Heart left ventricle (tissue), 16 donors: ENCODE measurements at regions not wholly inside any gene's neighbourhood (a gene's known extent, or its start where the extent isn't known, plus 50 kb on each side); places are given as distances from the start of the nearest gene placed in this dataset.

Experiments used
- ATAC-seq, 4 donors: fragments of 200-7000 bp; cut with Tn5 transposase; one replicate each; pipeline ENCODE4 v1.9.1; 2020 to 2022; ENCODE audit warnings: moderate library complexity in 4 of 4, mild to moderate bottlenecking in 3 of 4, moderate number of reproducible peaks in 1 of 4
- DNase-seq, 5 donors: peaks; one replicate each; pipeline ENCODE4 v3.0.0-alpha.2; 2020
- H3K27ac ChIP-seq, 12 donors: fragments of 200-600 bp; sonication (generic) in 4 of 12; one replicate each; pipeline versions ENCODE4 v1.5.0 to v1.8.0; 2016 to 2022; ENCODE audit warnings: mild to moderate bottlenecking in 2 of 12
- H3K27me3 ChIP-seq, 9 donors: fragments of 200-600 bp; sonication (generic) in 2 of 9; one replicate each; pipeline versions ENCODE4 v1.5.1 to v1.8.0; 2016 to 2022; ENCODE audit warnings: mild to moderate bottlenecking in 3 of 9
- H3K36me3 ChIP-seq, 9 donors: fragments of 200-600 bp; sonication (generic) in 2 of 9; one replicate each; pipeline versions ENCODE4 v1.5.0 to v1.8.0; 2018 to 2022; ENCODE audit warnings: mild to moderate bottlenecking in 2 of 9
- H3K4me1 ChIP-seq, 12 donors: fragments of 200-600 bp; sonication (generic) in 4 of 12; one replicate each; pipeline versions ENCODE4 v1.5.0 to v1.8.0; 2016 to 2022; ENCODE audit warnings: mild to moderate bottlenecking in 3 of 12
- H3K4me3 ChIP-seq, 12 donors: fragments of 200-600 bp; sonication (generic) in 4 of 12; one replicate each; pipeline versions ENCODE4 v1.5.0 to v1.8.0; 2017 to 2022; ENCODE audit warnings: mild to moderate bottlenecking in 9 of 12, moderate library complexity in 4 of 12
- H3K9me3 ChIP-seq, 12 donors: fragments of 200-600 bp; sonication (generic) in 4 of 12; one replicate each; pipeline versions ENCODE4 v1.5.0 to v1.8.0; 2016 to 2022; ENCODE audit warnings: mild to moderate bottlenecking in 1 of 12
- POLR2A ChIP-seq, 2 donors: fragments of 450-650 bp; IDR thresholded peaks; one replicate each; pipeline ENCODE4 v1.6.1; 2017; ENCODE audit warnings: antibody characterized with exemption in 2 of 2, mild to moderate bottlenecking in 2 of 2, moderate library complexity in 2 of 2
- WGBS, 4 donors: extraction: QIAGEN DNeasy Blood & Tissue Kit in 2 of 4; methylation state at CpG; one replicate each; pipeline versions ENCODE4 v1.1.5 to v1.1.7; 2013 to 2018; 5-methylcytosine and 5-hydroxymethylcytosine counted together
- intact Hi-C, 10 donors: fragments of 100-400 bp; cut with DNase I; formaldehyde crosslinking; loops; one replicate each; pipeline versions ENCODE4 v1.11.1 to v1.14.2; 2022
- TF ChIP-seq, protein P1 (sequence below), 12 donors: fragments of 200-600 bp; sonication (generic) in 4 of 12; IDR thresholded peaks; one replicate each; pipeline versions ENCODE4 v1.5.0 to v1.8.0; 2018 to 2022; ENCODE audit warnings: antibody characterized with exemption in 12 of 12, mild to moderate bottlenecking in 5 of 12
- donor health status: ischemic (EF 13 %, LVEDD 7.1; RV severe dilation, severe dysfunction).
- donor health status: healthy with polysubstance abuse.
- donor health status: DM: no; HTN: yes; CAD: no.
- donor health status: DM: no; HTN: no; CAD: no.
- donor health status: ischemic (EF 25% LVEDD 6.9; RV normal size, moderate dysfunction).
- donor health status: ischemic (EF 25% LVEDD 5.7; RV mildly dilated, moderate dysfunction).
- donor health status: healthy.
- donor health status: DM: yes; HTN: yes; CAD: no.
- donor health status: ischemic (EF 35%, LVEDD 5.7; RV mildly dilated, moderate dysfunction).
- donor health status: nonischemic (EF 11% LVEDD 7.7; RV severe dilation, severe dysfunction).
- donor health status: DM: yes; HTN: yes; CAD: no.
- donor health status: PGD.
- donor health status: ischemic (EF 29% LVEDD 5.4; RV normal size, mild dysfunction).
- donor health status: nonischemic (EF 23%, LVEDD 6.1; RV moderate dilation, normal function).

GRCh38 chr9:89664010-89664409 is 59.2 kb downstream of the GADD45G start:
- Histone ChIP-seq H3K27ac (no peak overlapping the region), H3K27me3 (no peaks in the 10 kb centered on the region), H3K4me3 (no peak overlapping the region), H3K36me3 (no peaks in the 10 kb centered on the region), H3K9me3 (no peaks in the 10 kb centered on the region), H3K4me1 (peaks cover 5 to 41% (median 18%) of the 10 kb centered on the region in 12 donors)
- DNase-seq (no peak), ATAC-seq (no peak)
- intact Hi-C loops, result loop anchor here in 5 of 10 donors (5.0 to 10.0 kb wide), 3 partner anchors 37 to 59 kb away; partner anchors contain the start of gene GADD45G (in 5 of the 5)
- 95 to 97% (median 96%) methylated on average over 4 of the region's 4 CpGs for WGBS, 4 donors
- TF ChIP-seq, protein P1, sequence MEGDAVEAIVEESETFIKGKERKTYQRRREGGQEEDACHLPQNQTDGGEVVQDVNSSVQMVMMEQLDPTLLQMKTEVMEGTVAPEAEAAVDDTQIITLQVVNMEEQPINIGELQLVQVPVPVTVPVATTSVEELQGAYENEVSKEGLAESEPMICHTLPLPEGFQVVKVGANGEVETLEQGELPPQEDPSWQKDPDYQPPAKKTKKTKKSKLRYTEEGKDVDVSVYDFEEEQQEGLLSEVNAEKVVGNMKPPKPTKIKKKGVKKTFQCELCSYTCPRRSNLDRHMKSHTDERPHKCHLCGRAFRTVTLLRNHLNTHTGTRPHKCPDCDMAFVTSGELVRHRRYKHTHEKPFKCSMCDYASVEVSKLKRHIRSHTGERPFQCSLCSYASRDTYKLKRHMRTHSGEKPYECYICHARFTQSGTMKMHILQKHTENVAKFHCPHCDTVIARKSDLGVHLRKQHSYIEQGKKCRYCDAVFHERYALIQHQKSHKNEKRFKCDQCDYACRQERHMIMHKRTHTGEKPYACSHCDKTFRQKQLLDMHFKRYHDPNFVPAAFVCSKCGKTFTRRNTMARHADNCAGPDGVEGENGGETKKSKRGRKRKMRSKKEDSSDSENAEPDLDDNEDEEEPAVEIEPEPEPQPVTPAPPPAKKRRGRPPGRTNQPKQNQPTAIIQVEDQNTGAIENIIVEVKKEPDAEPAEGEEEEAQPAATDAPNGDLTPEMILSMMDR (IDR thresholded peaks at IDR 0.05), result no peak
- TF ChIP-seq POLR2A (IDR thresholded peaks at IDR 0.05), result no peak

- H3K27me3 ChIP-seq, result no peaks in the 10 kb centered on the region
- no peak overlapping the region for H3K27ac ChIP-seq
- DNase-seq (no peak), ATAC-seq (no peak)
- intact Hi-C loops, result loop anchor here in 5 of 10 donors (5.0 to 10.0 kb wide), 3 partner anchors 38 to 60 kb away; partner anchors contain the start of gene GADD45G (in 5 of the 5)
- no peaks in the 10 kb centered on the region for H3K9me3 ChIP-seq
- WGBS, 4 donors, result 71 to 90% (median 80%) methylated on average over 12 to 13 of the region's 13 CpGs
- no peaks in the 10 kb centered on the region for H3K36me3 ChIP-seq
- H3K4me3 ChIP-seq, result no peak overlapping the region
- peaks cover 5 to 35% (median 18%) of the 10 kb centered on the region in 12 donors for H3K4me1 ChIP-seq
- TF ChIP-seq POLR2A (IDR thresholded peaks at IDR 0.05), result no peak
- TF ChIP-seq, protein P1 (IDR thresholded peaks at IDR 0.05), result no peak
Measured at GRCh38 chr9:89664896-89665329, 60.1 kb downstream of the GADD45G start.

- Histone ChIP-seq H3K9me3 (no peaks in the 10 kb centered on the region), H3K27ac (no peak overlapping the region), H3K36me3 (no peaks in the 10 kb centered on the region), H3K4me3 (no peak overlapping the region), H3K27me3 (no peaks in the 10 kb centered on the region), H3K4me1 (peaks cover 0 to 21% (median 10%) of the 10 kb centered on the region in 12 donors)
- 81 to 93% (median 88%) methylated on average over 7 of the region's 7 CpGs for whole genome bisulfite sequencing, 4 donors
- TF ChIP-seq POLR2A (IDR thresholded peaks at IDR 0.05), result no peak
- TF ChIP-seq, protein P1 (IDR thresholded peaks at IDR 0.05), result no peak
- intact Hi-C loops, result loop anchor here in 2 of 10 donors (10.0 kb wide), 1 partner anchor 62 kb away; the partner anchor contains the start of gene GADD45G (in 2 of the 2)
- no peak for ATAC-seq
- DNase-seq, result no peak
Measured at GRCh38 chr9:89666364-89666763, 61.6 kb downstream of the GADD45G start.

- TF ChIP-seq, protein P1 (IDR thresholded peaks at IDR 0.05), result no peak
- no peak for TF ChIP-seq POLR2A (IDR thresholded peaks at IDR 0.05)
- ATAC-seq (peak; percentile 24 to 78 (median 50)), DNase-seq (peak in 1 of 5 donors; percentile 61)
- 71 to 74% (median 74%) methylated on average over 6 of the region's 6 CpGs for WGBS, 4 donors
- Histone ChIP-seq H3K9me3 (no peaks in the 10 kb centered on the region), H3K4me1 (peaks cover 0 to 16% (median 6%) of the 10 kb centered on the region in 12 donors), H3K27ac (no peak overlapping the region), H3K27me3 (no peaks in the 10 kb centered on the region), H3K36me3 (no peaks in the 10 kb centered on the region), H3K4me3 (no peak overlapping the region)
- intact Hi-C loops, result loop anchor here in 2 of 10 donors (10.0 kb wide), 1 partner anchor 62 kb away; the partner anchor contains the start of gene GADD45G (in 2 of the 2)
Measured at GRCh38 chr9:89666950-89667349, 62.1 kb downstream of the GADD45G start.
